ENCODE measurements at regions not wholly inside any gene's neighbourhood (a gene's known extent, or its start where the extent isn't known, plus 50 kb on each side); places are given as distances from the start of the nearest gene placed in this dataset.

GRCh38 chr11:134791102-134791501, 379.1 kb upstream of the B3GAT1 start:
- Mint-ChIP-seq H3K27ac (no peak overlapping the region), H3K9me3 (no peaks in the 10 kb centered on the region), H3K27me3 (ENCODE audit: low read depth) (peaks cover 60% of the 10 kb centered on the region), H3K36me3 (ENCODE audit: insufficient read depth in 1 of 3, low read depth in 3 of 3) (no peaks in the 10 kb centered on the region; a peak in 1 of 7 replicates), H3K4me1 (peaks cover 13 to 18% of the 10 kb centered on the region in 2 experiments), H3K4me3 (no peak overlapping the region)
- no peak overlapping the region for H2BK12ac ChIP-seq (ENCODE audit: insufficient read length, low read depth, low read length)
- H3K14ac ChIP-seq (ENCODE audit: insufficient read depth, low read length): no peak overlapping the region
- H3K27ac ChIP-seq (ENCODE audit: insufficient read length, low read depth, low read length): no peak overlapping the region
- no peak overlapping the region for H2AK5ac ChIP-seq (ENCODE audit: insufficient read length, low read length)
- H2AFZ ChIP-seq (ENCODE audit: low read length): no peak overlapping the region
- H4K91ac ChIP-seq (ENCODE audit: insufficient read length, low read depth, low read length): no peak overlapping the region
- H3K23me2 ChIP-seq (ENCODE audit: insufficient read length, low read depth, low read length, poor library complexity, severe bottlenecking): no peaks in the 10 kb centered on the region
- no peak overlapping the region for H3K9ac ChIP-seq (ENCODE audit: extremely low read depth, insufficient read length, low read length)
- no peaks in the 10 kb centered on the region for H3K9me3 ChIP-seq (ENCODE audit: control insufficient read depth, low read depth, low read length)
- no peaks in the 10 kb centered on the region for H3K79me1 ChIP-seq (ENCODE audit: insufficient read depth, low read depth, low read length, poor library complexity, severe bottlenecking)
- H3K27me3 ChIP-seq (ENCODE audit: insufficient read depth, low read length): no peaks in the 10 kb centered on the region
- no peak overlapping the region for H2BK20ac ChIP-seq (ENCODE audit: low read depth, low read length, poor library complexity, severe bottlenecking)
- H3K4me2 ChIP-seq (ENCODE audit: insufficient read depth, insufficient read length, low read length): no peak overlapping the region
- WGBS (ENCODE audit: extremely low coverage, insufficient read length, low lambda C conversion rate): no CpG with 5 or more reads among the region's 2 CpGs
- H3K4me1 ChIP-seq (ENCODE audit: insufficient read depth, low read length): no peaks in the 10 kb centered on the region
- no peak overlapping the region for H2BK5ac ChIP-seq (ENCODE audit: insufficient read length, low read length)
- H4K8ac ChIP-seq (replicated peaks; ENCODE audit: insufficient read length, low read depth, low read length): no peak overlapping the region
- no peak overlapping the region for H2BK15ac ChIP-seq (ENCODE audit: low read depth, low read length)
- no peak overlapping the region for H4K5ac ChIP-seq (ENCODE audit: insufficient read length, low read depth, low read length)
- no peaks in the 10 kb centered on the region for H3K79me2 ChIP-seq (ENCODE audit: insufficient read depth, low read length)
- no peak overlapping the region for H3K56ac ChIP-seq (ENCODE audit: insufficient read length, low read depth, low read length)
- no peak overlapping the region for H3K23ac ChIP-seq (ENCODE audit: insufficient read length, low read depth, low read length)
- DNase-seq: no peak
- no peak overlapping the region for H2BK120ac ChIP-seq (ENCODE audit: low read depth, low read length, poor library complexity, severe bottlenecking)
- no peak overlapping the region for H3T11ph ChIP-seq (ENCODE audit: low read length)
- no peak overlapping the region for H3K18ac ChIP-seq (ENCODE audit: insufficient read length, low read depth, low read length)
- TF ChIP-seq, protein P1, sequence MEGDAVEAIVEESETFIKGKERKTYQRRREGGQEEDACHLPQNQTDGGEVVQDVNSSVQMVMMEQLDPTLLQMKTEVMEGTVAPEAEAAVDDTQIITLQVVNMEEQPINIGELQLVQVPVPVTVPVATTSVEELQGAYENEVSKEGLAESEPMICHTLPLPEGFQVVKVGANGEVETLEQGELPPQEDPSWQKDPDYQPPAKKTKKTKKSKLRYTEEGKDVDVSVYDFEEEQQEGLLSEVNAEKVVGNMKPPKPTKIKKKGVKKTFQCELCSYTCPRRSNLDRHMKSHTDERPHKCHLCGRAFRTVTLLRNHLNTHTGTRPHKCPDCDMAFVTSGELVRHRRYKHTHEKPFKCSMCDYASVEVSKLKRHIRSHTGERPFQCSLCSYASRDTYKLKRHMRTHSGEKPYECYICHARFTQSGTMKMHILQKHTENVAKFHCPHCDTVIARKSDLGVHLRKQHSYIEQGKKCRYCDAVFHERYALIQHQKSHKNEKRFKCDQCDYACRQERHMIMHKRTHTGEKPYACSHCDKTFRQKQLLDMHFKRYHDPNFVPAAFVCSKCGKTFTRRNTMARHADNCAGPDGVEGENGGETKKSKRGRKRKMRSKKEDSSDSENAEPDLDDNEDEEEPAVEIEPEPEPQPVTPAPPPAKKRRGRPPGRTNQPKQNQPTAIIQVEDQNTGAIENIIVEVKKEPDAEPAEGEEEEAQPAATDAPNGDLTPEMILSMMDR (conservative IDR thresholded peaks at IDR 0.05): no peak
- H4K20me1 ChIP-seq (ENCODE audit: control insufficient read depth, insufficient read depth, insufficient read length): no peaks in the 10 kb centered on the region
- no peak overlapping the region for H3K4ac ChIP-seq (ENCODE audit: low read depth, low read length)
